H9 (cell line): ENCODE measurements at regions not wholly inside any gene's neighbourhood (a gene's known extent, or its start where the extent isn't known, plus 50 kb on each side); places are given as distances from the start of the nearest gene placed in this dataset.
"Not testable (repeated sequence)": the region's sequence is repeated elsewhere in the genome, so short reads cannot be mapped to it uniquely, and the experiment has no call there.

ENCODE experiments used
- DNase-seq: peaks from one replicate; pipeline ENCODE4 v3.0.0-alpha.2; 2017
- H2AFZ ChIP-seq: one replicate; pipeline ENCODE4 v1.6.1; 2013; ENCODE audit warnings: mild to moderate bottlenecking, low read length, control low read depth, moderate library complexity
- H2AK5ac ChIP-seq: 2 replicates; pipeline ENCODE4 v1.6.1; 2013; ENCODE audit warnings: low read length, control low read depth, mixed read lengths; ENCODE audit not compliant: insufficient read length
- H2BK120ac ChIP-seq: one replicate; pipeline ENCODE4 v1.6.1; 2013; ENCODE audit warnings: low read depth, mild to moderate bottlenecking, low read length, control low read depth, inconsistent platforms; ENCODE audit not compliant: poor library complexity, severe bottlenecking
- H2BK12ac ChIP-seq: 2 replicates; pipeline ENCODE4 v1.6.1; 2013; ENCODE audit warnings: low read length, control low read depth, mixed read lengths, low read depth; ENCODE audit not compliant: insufficient read length
- H2BK15ac ChIP-seq: 2 replicates; pipeline ENCODE4 v1.6.1; 2013; ENCODE audit warnings: low read depth, low read length, control low read depth
- H2BK20ac ChIP-seq: one replicate; pipeline ENCODE4 v1.6.1; 2013; ENCODE audit warnings: low read depth, mild to moderate bottlenecking, low read length, control low read depth, inconsistent platforms; ENCODE audit not compliant: poor library complexity, severe bottlenecking
- H2BK5ac ChIP-seq: 2 replicates; pipeline ENCODE4 v1.6.1; 2013; ENCODE audit warnings: low read length, control low read depth, mixed read lengths; ENCODE audit not compliant: insufficient read length
- H3K14ac ChIP-seq: 2 replicates; pipeline ENCODE4 v1.6.1; 2013; ENCODE audit warnings: low read length, control low read depth; ENCODE audit not compliant: insufficient read depth
- H3K18ac ChIP-seq: 2 replicates; pipeline ENCODE4 v1.6.1; 2013; ENCODE audit warnings: low read depth, mild to moderate bottlenecking, mixed read lengths, low read length, control low read depth; ENCODE audit not compliant: insufficient read length
- H3K23ac ChIP-seq: 2 replicates; pipeline ENCODE4 v1.6.1; 2013; ENCODE audit warnings: low read length, control low read depth, mixed read lengths, low read depth; ENCODE audit not compliant: insufficient read length
- H3K23me2 ChIP-seq: 2 replicates; pipeline ENCODE4 v1.6.1; 2013; ENCODE audit warnings: low read depth, mild to moderate bottlenecking, mixed read lengths, low read length, control low read depth; ENCODE audit not compliant: insufficient read length, poor library complexity, severe bottlenecking
- H3K27ac ChIP-seq: 2 replicates; pipeline ENCODE4 v1.5.1; 2013; ENCODE audit warnings: low read length, control low read depth, mixed read lengths, low read depth; ENCODE audit not compliant: insufficient read length
- H3K27me3 ChIP-seq: 2 replicates; pipeline ENCODE4 v1.6.1; 2013; ENCODE audit warnings: low read length, control low read depth, inconsistent platforms; ENCODE audit not compliant: insufficient read depth
- H3K4ac ChIP-seq: 2 replicates; pipeline ENCODE4 v1.6.1; 2013; ENCODE audit warnings: low read depth, mild to moderate bottlenecking, control low read depth, inconsistent platforms, low read length, moderate library complexity
- H3K4me1 ChIP-seq: 2 replicates; pipeline ENCODE4 v1.6.1; 2013; ENCODE audit warnings: low read length, control low read depth, inconsistent platforms; ENCODE audit not compliant: insufficient read depth
- H3K4me2 ChIP-seq: 2 replicates; pipeline ENCODE4 v1.6.1; 2013; ENCODE audit warnings: low read length, control low read depth, mixed read lengths; ENCODE audit not compliant: insufficient read length, insufficient read depth
- H3K56ac ChIP-seq: 2 replicates; pipeline ENCODE4 v1.6.1; 2013; ENCODE audit warnings: low read depth, mild to moderate bottlenecking, mixed read lengths, low read length, control low read depth; ENCODE audit not compliant: insufficient read length
- H3K79me1 ChIP-seq: 2 replicates; pipeline ENCODE4 v1.6.1; 2013; ENCODE audit warnings: low read depth, mild to moderate bottlenecking, moderate library complexity, low read length, control low read depth, inconsistent platforms; ENCODE audit not compliant: insufficient read depth, poor library complexity, severe bottlenecking
- H3K79me2 ChIP-seq: 2 replicates; pipeline ENCODE4 v1.6.1; 2013; ENCODE audit warnings: low read length, control low read depth, inconsistent platforms; ENCODE audit not compliant: insufficient read depth
- H3K9ac ChIP-seq: 2 replicates; pipeline ENCODE4 v1.6.1; 2013; ENCODE audit warnings: low read length, control low read depth, mixed read lengths; ENCODE audit not compliant: insufficient read length; ENCODE audit errors: extremely low read depth
- H3K9me3 ChIP-seq: one replicate; pipeline ENCODE4 v1.6.1; 2013; ENCODE audit warnings: low read depth, low read length, inconsistent platforms; ENCODE audit not compliant: control insufficient read depth
- H3T11ph ChIP-seq: one replicate; pipeline ENCODE4 v1.6.1; 2013; ENCODE audit warnings: mild to moderate bottlenecking, low read length, control low read depth, inconsistent platforms
- H4K20me1 ChIP-seq: one replicate; pipeline ENCODE4 v1.6.1; 2013; ENCODE audit not compliant: control insufficient read depth, insufficient read length, insufficient read depth
- H4K5ac ChIP-seq: 2 replicates; pipeline ENCODE4 v1.6.1; 2013; ENCODE audit warnings: low read depth, mild to moderate bottlenecking, mixed read lengths, low read length, control low read depth; ENCODE audit not compliant: insufficient read length
- H4K8ac ChIP-seq: replicated peaks from 2 replicates; pipeline ENCODE4 v1.6.1; 2013; ENCODE audit warnings: low read length, control low read depth, mixed read lengths, low read depth; ENCODE audit not compliant: insufficient read length
- H4K91ac ChIP-seq: 2 replicates; pipeline ENCODE4 v1.6.1; 2013; ENCODE audit warnings: low read depth, mild to moderate bottlenecking, moderate library complexity, mixed read lengths, low read length, control low read depth; ENCODE audit not compliant: insufficient read length
- H3K27ac Mint-ChIP-seq, 3 experiments: 2 replicates in 2 of 3; 3 replicates in 1 of 3; pipeline ENCODE4 v1.8.0; 2020 to 2021; ENCODE audit warnings: mixed read lengths in 3 of 3, mild to moderate bottlenecking in 1 of 3, moderate library complexity in 1 of 3
- H3K27me3 Mint-ChIP-seq: 2 replicates; pipeline ENCODE4 v1.8.0; 2021; ENCODE audit warnings: low read depth, mild to moderate bottlenecking, moderate library complexity, mixed read lengths
- H3K36me3 Mint-ChIP-seq, 3 experiments: 2 replicates in 2 of 3; 3 replicates in 1 of 3; pipeline ENCODE4 v1.8.0; 2020 to 2021; ENCODE audit warnings: low read depth in 3 of 3, mixed read lengths in 3 of 3; ENCODE audit not compliant: insufficient read depth in 1 of 3
- H3K4me1 Mint-ChIP-seq, 2 experiments: 2 replicates each; pipeline ENCODE4 v1.8.0; 2020; ENCODE audit warnings: mixed read lengths in 2 of 2
- H3K4me3 Mint-ChIP-seq, 2 experiments: 2 replicates in 1 of 2; 3 replicates in 1 of 2; pipeline ENCODE4 v1.8.0; 2020 to 2021; ENCODE audit warnings: mild to moderate bottlenecking in 2 of 2, mixed read lengths in 2 of 2, moderate library complexity in 1 of 2
- H3K9me3 Mint-ChIP-seq, 2 experiments: 2 replicates in 1 of 2; 3 replicates in 1 of 2; pipeline ENCODE4 v1.8.0; 2020; ENCODE audit warnings: mild to moderate bottlenecking in 2 of 2, mixed read lengths in 2 of 2, moderate library complexity in 1 of 2
- WGBS: extraction: QIAGEN DNeasy Blood & Tissue Kit; methylation state at CpG from one replicate; pipeline ENCODE4 v1.1.7; 2013; ENCODE audit warnings: missing lambda C conversion rate, low lambda C conversion rate, mixed read lengths; ENCODE audit not compliant: insufficient read length; ENCODE audit errors: extremely low coverage; 5-methylcytosine and 5-hydroxymethylcytosine counted together
- TF ChIP-seq, protein P1 (sequence below): fragments of 200-600 bp; sonication (generic); conservative IDR thresholded peaks from 3 replicates; pipeline ENCODE4 v1.8.0; 2021; ENCODE audit warnings: antibody characterized with exemption, mild to moderate bottlenecking

DNA sequence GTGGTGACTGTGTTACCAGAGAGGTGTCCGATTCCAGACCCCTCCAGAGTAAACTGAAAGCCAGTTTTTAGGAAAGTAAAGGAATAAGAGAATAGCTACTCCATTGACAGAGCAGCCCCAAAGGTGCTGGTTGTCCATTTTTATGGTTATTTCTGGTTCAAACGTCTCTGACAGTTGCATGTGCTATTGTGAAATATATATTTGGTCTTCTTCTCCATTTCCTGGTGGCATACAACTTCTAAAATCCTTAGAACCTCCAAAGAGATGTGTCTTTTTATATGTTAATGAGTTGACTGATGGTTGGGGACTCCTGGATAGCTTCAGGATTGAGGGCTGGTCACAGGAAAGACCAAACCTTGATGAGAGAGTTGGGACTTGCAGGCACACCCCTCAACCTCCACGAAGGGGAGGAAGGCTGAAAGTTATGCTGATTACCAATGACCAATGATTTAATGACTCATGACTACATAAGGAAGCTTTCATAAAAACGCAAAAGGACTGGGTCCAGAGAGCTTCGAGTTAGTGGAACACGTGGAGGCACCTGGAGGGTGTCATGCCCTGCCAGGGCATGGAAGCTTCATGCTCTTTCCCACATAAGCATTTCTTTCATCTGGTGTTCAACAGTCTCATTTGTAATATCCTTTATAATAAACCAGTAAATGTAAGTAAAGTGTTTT lies 100.7 kb downstream of the SLC16A1 start:
- H3K27ac Mint-ChIP-seq = no peak overlapping the region; a peak in 2 of 7 replicates
- no peak overlapping the region for H3K18ac ChIP-seq
- H3K27me3 Mint-ChIP-seq = peaks cover 2% of the 10 kb centered on the region; the same call in 1 of the 2 replicates
- H4K5ac ChIP-seq = no peak overlapping the region
- no peak overlapping the region for H2BK5ac ChIP-seq
- no CpG with 5 or more reads among the region's 6 CpGs for WGBS
- no peak overlapping the region for H3K9ac ChIP-seq
- H3K23me2 ChIP-seq = no peaks in the 10 kb centered on the region
- H3K4me3 Mint-ChIP-seq = no peak overlapping the region
- no peaks in the 10 kb centered on the region for H4K20me1 ChIP-seq
- no peak overlapping the region for H3K27ac ChIP-seq
- no peak overlapping the region for H3K14ac ChIP-seq
- H3K27me3 ChIP-seq = no peaks in the 10 kb centered on the region
- H3K4me1 ChIP-seq = peaks cover 3% of the 10 kb centered on the region; the same call in 1 of the 2 replicates
- H4K91ac ChIP-seq = no peak overlapping the region
- H3K4me1 Mint-ChIP-seq = peaks cover 30 to 36% of the 10 kb centered on the region in 2 experiments
- no peak overlapping the region for H3K56ac ChIP-seq
- H4K8ac ChIP-seq = no peak overlapping the region
- H2BK20ac ChIP-seq = no peak overlapping the region
- no peak overlapping the region for H2BK15ac ChIP-seq
- no peak overlapping the region for H3K4me2 ChIP-seq
- H3K9me3 Mint-ChIP-seq = no peaks in the 10 kb centered on the region
- no peak overlapping the region for H2AK5ac ChIP-seq
- TF ChIP-seq, protein P1, sequence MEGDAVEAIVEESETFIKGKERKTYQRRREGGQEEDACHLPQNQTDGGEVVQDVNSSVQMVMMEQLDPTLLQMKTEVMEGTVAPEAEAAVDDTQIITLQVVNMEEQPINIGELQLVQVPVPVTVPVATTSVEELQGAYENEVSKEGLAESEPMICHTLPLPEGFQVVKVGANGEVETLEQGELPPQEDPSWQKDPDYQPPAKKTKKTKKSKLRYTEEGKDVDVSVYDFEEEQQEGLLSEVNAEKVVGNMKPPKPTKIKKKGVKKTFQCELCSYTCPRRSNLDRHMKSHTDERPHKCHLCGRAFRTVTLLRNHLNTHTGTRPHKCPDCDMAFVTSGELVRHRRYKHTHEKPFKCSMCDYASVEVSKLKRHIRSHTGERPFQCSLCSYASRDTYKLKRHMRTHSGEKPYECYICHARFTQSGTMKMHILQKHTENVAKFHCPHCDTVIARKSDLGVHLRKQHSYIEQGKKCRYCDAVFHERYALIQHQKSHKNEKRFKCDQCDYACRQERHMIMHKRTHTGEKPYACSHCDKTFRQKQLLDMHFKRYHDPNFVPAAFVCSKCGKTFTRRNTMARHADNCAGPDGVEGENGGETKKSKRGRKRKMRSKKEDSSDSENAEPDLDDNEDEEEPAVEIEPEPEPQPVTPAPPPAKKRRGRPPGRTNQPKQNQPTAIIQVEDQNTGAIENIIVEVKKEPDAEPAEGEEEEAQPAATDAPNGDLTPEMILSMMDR = no peak
- no peaks in the 10 kb centered on the region for H3K9me3 ChIP-seq
- H3K79me2 ChIP-seq = no peaks in the 10 kb centered on the region
- H2AFZ ChIP-seq = no peak overlapping the region
- H2BK120ac ChIP-seq = no peak overlapping the region
- no peak for DNase-seq
- no peak overlapping the region for H3K4ac ChIP-seq
- H2BK12ac ChIP-seq = no peak overlapping the region
- no peak overlapping the region for H3T11ph ChIP-seq
- H3K36me3 Mint-ChIP-seq = peaks cover 0 to 11% (median 0%) of the 10 kb centered on the region in 3 experiments; a peak in 3 of 7 replicates
- H3K23ac ChIP-seq = no peak overlapping the region
- no peaks in the 10 kb centered on the region for H3K79me1 ChIP-seq

DNA sequence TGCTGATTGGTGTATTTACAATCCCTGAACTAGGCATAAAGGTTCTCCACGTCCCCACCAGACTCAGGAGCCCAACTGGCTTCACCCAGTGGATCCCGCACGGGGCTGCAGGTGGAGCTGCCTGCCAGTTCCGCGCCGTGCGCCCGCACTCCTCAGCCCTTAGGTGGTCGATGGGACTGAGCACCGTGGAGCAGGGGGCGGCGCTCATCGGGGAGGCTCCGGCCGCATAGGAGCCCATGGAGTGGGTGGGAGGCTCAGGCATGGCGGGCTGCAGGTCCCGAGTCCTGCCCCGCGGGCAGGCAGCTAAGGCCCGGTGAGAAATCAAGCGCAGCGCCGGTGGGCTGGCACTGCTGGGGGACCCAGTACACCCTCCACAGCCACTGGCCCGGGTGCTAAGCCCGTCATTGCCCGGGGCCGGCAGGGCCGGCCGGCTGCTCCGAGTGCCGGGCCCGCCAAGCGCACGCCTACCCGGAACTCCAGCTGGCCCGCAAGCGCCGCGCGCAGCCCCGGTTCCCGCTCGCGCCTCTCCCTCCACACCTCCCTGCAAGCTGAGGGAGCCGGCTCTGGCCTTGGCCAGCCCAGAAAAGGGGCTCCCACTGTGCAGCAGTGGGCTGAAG lies 101.5 kb downstream of the SLC16A1 start:
- H3K9me3 ChIP-seq, H3K18ac ChIP-seq, H3K27ac Mint-ChIP-seq, H3K14ac ChIP-seq, H2AFZ ChIP-seq, H3K79me2 ChIP-seq, H2BK20ac ChIP-seq, H2BK15ac ChIP-seq, H3K4me3 Mint-ChIP-seq, H3K56ac ChIP-seq, H3K4me1 ChIP-seq, H2BK12ac ChIP-seq, H2AK5ac ChIP-seq, H4K8ac ChIP-seq, H3K79me1 ChIP-seq, H3K4ac ChIP-seq, H4K5ac ChIP-seq, DNase-seq, H4K20me1 ChIP-seq, H2BK5ac ChIP-seq, H3K9ac ChIP-seq, H3K4me2 ChIP-seq, H3T11ph ChIP-seq, H3K9me3 Mint-ChIP-seq, H3K27me3 ChIP-seq, H3K23me2 ChIP-seq, H3K23ac ChIP-seq, H3K27me3 Mint-ChIP-seq, H4K91ac ChIP-seq, H3K27ac ChIP-seq, H2BK120ac ChIP-seq: not testable (repeated sequence)
- Mint-ChIP-seq H3K36me3 (peaks cover 0 to 11% (median 0%) of the 10 kb centered on the region in 3 experiments; a peak in 3 of 7 replicates), H3K4me1 (peaks cover 37 to 42% of the 10 kb centered on the region in 2 experiments)
- WGBS = no CpG with 5 or more reads among the region's 45 CpGs
